ENCODE measurements at regions not wholly inside any gene's neighbourhood (a gene's known extent, or its start where the extent isn't known, plus 50 kb on each side); places are given as distances from the start of the nearest gene placed in this dataset.
"Not testable (repeated sequence)": the region's sequence is repeated elsewhere in the genome, so short reads cannot be mapped to it uniquely, and the experiment has no call there.

DNA sequence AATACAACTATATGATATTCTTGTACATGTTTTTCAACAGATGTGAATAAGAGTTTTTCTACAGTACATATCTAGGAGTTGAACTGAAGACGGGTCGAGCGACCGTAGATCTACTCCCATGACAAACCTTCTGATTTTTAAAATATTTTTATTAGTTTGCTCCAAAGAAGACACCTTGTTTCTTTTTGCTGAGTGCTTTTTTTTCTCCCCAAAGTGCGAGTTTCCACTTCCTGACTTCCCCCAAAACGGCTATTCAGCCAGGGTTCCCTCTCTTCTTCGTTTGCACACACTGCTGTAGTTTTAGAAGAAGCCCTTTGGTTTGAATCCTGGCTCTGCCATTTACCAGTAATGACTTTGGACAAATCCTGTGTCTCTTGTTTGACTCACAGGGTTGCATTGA is 241.7 kb upstream of the MAF start:
- ChIA-PET CTCF (no interaction called here), POLR2A (no interaction called here)
- DNase-seq (ENCODE audit: extremely low spot score), result no peak
- TF ChIP-seq HDGF (IDR thresholded peaks at IDR 0.05; ENCODE audit: borderline replicate concordance), result no peak

- POLR2A ChIA-PET, result no interaction called here
- no peak for TF ChIP-seq CTBP1 (IDR thresholded peaks at IDR 0.05; ENCODE audit: borderline replicate concordance)
- no peak for DNase-seq (ENCODE audit: extremely low spot score)
- CTCF ChIA-PET, result no interaction called here
Observed at GRCh38 chr16:79839466-79840341, 239.2 kb upstream of the MAF start.

DNA sequence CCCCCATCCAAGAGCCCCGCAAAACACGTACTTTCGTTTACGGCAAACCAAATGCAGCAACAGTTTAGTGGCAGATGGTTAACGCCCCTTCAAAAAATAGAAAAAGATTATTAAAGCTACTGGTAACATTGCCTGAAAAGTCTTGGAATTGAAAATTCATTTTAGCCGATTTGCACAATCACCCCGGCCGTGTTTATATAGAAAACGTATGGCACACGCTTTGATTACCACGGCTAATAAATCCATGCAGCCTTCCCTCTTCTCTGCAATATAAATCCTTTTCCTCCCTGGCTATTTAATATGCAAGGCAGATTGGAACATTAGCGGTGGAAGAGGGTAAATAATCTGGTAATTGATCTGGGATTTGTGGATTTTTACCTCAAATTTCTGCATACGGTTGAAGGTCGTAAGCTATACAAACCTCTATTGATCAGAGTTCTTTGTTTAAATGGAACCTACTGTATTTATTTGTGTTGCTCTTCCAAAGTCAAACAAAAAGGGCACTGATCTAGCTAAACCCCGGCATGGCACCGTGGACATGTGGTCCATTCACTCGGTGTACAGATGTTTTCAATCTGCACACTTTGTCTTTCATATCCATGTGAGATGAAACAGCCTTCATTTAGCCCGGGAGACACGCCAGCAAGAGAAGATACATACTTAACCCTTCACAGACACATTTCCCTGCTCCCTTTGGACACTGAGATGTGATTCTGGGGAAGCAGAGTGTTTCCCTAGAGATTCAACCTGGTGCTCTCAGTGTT is 238.1 kb upstream of the MAF start:
- no peak for DNase-seq (ENCODE audit: extremely low spot score)
- ChIA-PET POLR2A (no interaction called here), CTCF (no interaction called here)
- TF ChIP-seq LEF1 (IDR thresholded peaks at IDR 0.05; ENCODE audit: borderline replicate concordance), result no peak
- TF ChIP-seq SP1 (IDR thresholded peaks at IDR 0.05), result no peak
- TF ChIP-seq FOXA1 (IDR thresholded peaks at IDR 0.05), result no peak
- no peak for TF ChIP-seq ZNF384 (IDR thresholded peaks at IDR 0.05)
- TF ChIP-seq ARNT (IDR thresholded peaks at IDR 0.05), result no peak
- no peak for TF ChIP-seq HDGF (IDR thresholded peaks at IDR 0.05; ENCODE audit: borderline replicate concordance)
- TF ChIP-seq NFRKB (IDR thresholded peaks at IDR 0.05), result no peak
- TF ChIP-seq TARDBP (IDR thresholded peaks at IDR 0.05), result no peak
- no peak for TF ChIP-seq FOXM1 (IDR thresholded peaks at IDR 0.05; ENCODE audit: borderline replicate concordance)
- TF ChIP-seq PKNOX1 (IDR thresholded peaks at IDR 0.05), result no peak

DNA sequence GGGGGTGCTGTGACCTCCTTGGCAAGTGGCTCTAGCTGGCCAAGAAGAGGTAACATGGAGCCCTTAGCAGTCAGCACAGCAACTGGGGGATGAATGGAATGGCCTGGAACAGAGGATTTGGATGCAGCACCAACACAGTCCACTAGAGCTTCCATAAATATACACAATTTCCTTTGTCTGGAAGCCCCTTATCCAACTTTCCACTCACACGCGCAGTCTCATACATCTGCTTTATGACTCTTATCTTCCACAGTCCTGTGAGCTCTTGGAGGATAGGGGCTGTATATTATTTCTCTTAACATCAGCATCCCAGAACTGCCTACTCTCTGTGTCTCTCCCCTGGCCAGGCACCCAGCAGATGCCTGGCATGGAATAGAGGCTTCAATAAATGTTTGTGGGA is 235.6 kb upstream of the MAF start:
- CTCF ChIA-PET, result no interaction called here
- POLR2A ChIA-PET, result no interaction called here
- DNase-seq (ENCODE audit: extremely low spot score), result no peak
- TF ChIP-seq LEF1 (IDR thresholded peaks at IDR 0.05; ENCODE audit: borderline replicate concordance) (no peak), HDGF (IDR thresholded peaks at IDR 0.05; ENCODE audit: borderline replicate concordance) (no peak), BHLHE40 (IDR thresholded peaks at IDR 0.05; ENCODE audit: borderline replicate concordance) (no peak), FOXM1 (IDR thresholded peaks at IDR 0.05; ENCODE audit: borderline replicate concordance) (no peak), NFRKB (IDR thresholded peaks at IDR 0.05) (no peak), ELF4 (IDR thresholded peaks at IDR 0.05) (no peak), FOXK2 (IDR thresholded peaks at IDR 0.05) (no peak), PKNOX1 (IDR thresholded peaks at IDR 0.05) (no peak), SP1 (IDR thresholded peaks at IDR 0.05) (no peak), ZNF384 (IDR thresholded peaks at IDR 0.05) (no peak), CTBP1 (IDR thresholded peaks at IDR 0.05; ENCODE audit: borderline replicate concordance) (no peak), FOXA1 (IDR thresholded peaks at IDR 0.05) (no peak), TARDBP (IDR thresholded peaks at IDR 0.05) (no peak)

- no peak for DNase-seq (ENCODE audit: extremely low spot score)
- ChIA-PET POLR2A (no interaction called here), CTCF (no interaction called here)
- TF ChIP-seq FOXA1 (IDR thresholded peaks at IDR 0.05) (no peak), SUZ12 (IDR thresholded peaks at IDR 0.05) (no peak)
Observed at GRCh38 chr16:79835194-79835593, 234.7 kb upstream of the MAF start.

GRCh38 chr16:79834720-79835119 is 234.2 kb upstream of the MAF start:
- ChIA-PET POLR2A (no interaction called here), CTCF (no interaction called here)
- no peak for TF ChIP-seq LEF1 (IDR thresholded peaks at IDR 0.05; ENCODE audit: borderline replicate concordance)
- no peak for TF ChIP-seq ARNT (IDR thresholded peaks at IDR 0.05)
- no peak for TF ChIP-seq ELF4 (IDR thresholded peaks at IDR 0.05)
- TF ChIP-seq BHLHE40 (IDR thresholded peaks at IDR 0.05; ENCODE audit: borderline replicate concordance), result no peak
- no peak for TF ChIP-seq HDGF (IDR thresholded peaks at IDR 0.05; ENCODE audit: borderline replicate concordance)
- no peak for TF ChIP-seq NFRKB (IDR thresholded peaks at IDR 0.05)
- no peak for DNase-seq (ENCODE audit: extremely low spot score)

GRCh38 chr16:79834003-79834402 is 233.5 kb upstream of the MAF start:
- POLR2A ChIA-PET; DNase-seq (ENCODE audit: extremely low spot score); CTCF ChIA-PET: not testable (repeated sequence)

- TF ChIP-seq NFRKB (IDR thresholded peaks at IDR 0.05) (no peak), SP1 (IDR thresholded peaks at IDR 0.05) (no peak)
- ChIA-PET CTCF (no interaction called here), POLR2A (no interaction called here)
Observed at GRCh38 chr16:79833559-79833958, 233.0 kb upstream of the MAF start.

More at GRCh38 chr16:79833559-79833958, 233.0 kb upstream of the MAF start:
- DNase-seq (ENCODE audit: extremely low spot score), result no peak
